HG03558 (cell line): ENCODE measurements at regions not wholly inside any gene's neighbourhood (a gene's known extent, or its start where the extent isn't known, plus 50 kb on each side); places are given as distances from the start of the nearest gene placed in this dataset.

Experiments
- ATAC-seq: cut with Tn5 transposase; IDR thresholded peaks from one replicate; pipeline ENCODE4 v1.9.1; 2021; ENCODE audit warnings: moderate number of reproducible peaks; ENCODE audit not compliant: unreplicated experiment; ENCODE audit errors: extremely low read depth

DNA sequence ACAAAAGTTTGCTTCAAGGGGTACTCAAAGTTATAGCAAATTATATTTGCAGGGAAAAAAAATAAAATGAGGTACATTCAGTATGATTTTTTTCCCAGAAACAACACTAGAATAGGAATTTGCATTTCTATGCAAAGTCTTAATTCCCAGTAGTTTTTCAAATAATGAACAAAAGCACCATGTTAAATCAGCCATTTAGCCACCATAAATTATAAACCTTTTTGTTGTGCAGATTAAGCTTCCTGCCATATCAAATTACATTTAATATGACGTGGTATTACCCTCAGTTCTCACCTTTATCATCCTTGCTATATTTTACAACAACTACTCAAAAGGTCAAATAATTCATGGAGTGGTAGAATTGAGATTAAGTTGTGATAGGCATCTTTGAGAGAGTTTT lies 136.6 kb upstream of the FRY start:
- ATAC-seq, result no peak

DNA sequence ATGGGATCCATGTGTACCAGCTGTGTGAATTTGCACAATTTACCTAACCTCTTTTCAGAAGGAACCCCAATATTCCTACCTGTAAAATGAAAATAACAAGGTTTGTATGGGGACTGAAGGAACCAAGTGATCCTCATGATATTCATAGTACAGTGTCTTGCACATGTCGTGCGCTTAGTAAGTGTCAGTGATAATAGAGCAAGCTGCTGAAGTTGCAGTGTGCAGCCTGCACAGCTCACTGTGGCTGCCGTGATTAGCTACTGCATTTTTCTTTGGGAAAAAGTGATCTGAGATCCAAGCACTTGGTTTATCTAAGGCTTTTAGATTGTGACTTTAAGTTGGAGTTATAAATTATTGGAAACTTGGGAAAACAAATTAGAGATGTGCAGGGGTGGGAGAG lies 135.9 kb upstream of the FRY start:
- ATAC-seq, result no peak

GRCh38 chr13:31896427-31896826 lies 135.1 kb upstream of the FRY start:
- no peak for ATAC-seq

GRCh38 chr13:31898378-31899071 lies 133.0 kb upstream of the FRY start:
- no peak for ATAC-seq

DNA sequence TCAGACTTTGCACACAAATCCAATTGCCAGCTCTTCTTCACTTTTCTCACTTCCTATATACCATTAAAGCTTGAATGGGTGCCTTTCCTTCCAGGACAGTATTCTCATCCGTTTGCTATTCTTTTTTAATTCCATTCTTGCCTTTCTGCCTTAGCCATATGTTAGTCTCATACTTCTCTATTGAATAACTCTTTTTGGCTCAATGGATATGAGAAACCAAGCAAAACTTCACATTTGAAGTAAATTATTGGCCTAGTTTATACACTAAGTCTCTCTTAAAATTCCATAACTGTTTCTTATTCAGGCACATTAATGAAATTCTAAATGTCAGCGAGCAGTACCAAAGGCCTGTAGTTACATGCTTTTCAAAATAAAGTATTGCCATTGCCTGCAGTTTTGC lies 129.6 kb upstream of the FRY start:
- no peak for ATAC-seq

- ATAC-seq, result no peak
These were observed 128.3 kb upstream of the FRY start for GRCh38 chr13:31903111-31903815.

DNA sequence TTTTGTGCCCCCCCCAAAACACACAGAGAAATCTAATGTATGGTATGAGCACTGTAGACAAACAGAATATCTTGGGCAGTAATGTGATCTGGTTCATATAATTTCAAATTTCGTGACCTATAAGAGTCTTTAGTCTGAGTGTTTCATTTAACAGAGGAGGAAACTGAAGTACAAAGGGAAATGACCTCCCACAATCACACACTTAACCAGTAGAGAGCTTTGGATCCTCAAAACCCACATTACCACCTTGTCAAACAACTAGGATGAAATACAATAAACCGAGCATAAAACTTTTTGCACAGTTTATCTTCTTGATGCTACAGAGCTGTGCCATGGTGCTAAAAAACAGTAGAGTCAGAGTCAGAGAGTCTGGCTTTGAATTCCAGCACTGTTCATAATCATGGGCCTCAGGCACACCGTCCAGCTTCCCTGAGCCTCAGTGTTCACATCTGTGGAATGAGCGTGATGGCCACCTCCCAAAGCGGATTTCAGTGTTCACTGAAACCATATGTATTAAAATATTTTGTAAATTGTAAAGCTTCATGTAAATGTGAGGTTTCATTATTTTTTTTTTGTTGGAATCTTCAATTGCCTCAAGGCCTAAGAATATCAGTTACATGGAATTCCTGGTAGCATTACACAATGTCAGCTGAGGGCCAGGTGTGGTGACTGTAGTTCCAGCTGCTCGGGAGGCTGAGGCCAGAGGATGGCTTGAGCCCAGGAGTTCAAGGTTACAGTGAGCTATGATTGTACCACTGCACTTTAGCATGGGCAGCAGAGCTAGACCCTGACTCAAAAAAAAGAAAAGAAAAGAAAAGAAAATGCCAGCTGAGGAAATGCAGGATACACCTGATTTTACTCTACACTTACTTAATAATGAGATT lies 126.4 kb upstream of the FRY start:
- no peak for ATAC-seq

GRCh38 chr13:31905961-31906360 lies 125.6 kb upstream of the FRY start:
- no peak for ATAC-seq

DNA sequence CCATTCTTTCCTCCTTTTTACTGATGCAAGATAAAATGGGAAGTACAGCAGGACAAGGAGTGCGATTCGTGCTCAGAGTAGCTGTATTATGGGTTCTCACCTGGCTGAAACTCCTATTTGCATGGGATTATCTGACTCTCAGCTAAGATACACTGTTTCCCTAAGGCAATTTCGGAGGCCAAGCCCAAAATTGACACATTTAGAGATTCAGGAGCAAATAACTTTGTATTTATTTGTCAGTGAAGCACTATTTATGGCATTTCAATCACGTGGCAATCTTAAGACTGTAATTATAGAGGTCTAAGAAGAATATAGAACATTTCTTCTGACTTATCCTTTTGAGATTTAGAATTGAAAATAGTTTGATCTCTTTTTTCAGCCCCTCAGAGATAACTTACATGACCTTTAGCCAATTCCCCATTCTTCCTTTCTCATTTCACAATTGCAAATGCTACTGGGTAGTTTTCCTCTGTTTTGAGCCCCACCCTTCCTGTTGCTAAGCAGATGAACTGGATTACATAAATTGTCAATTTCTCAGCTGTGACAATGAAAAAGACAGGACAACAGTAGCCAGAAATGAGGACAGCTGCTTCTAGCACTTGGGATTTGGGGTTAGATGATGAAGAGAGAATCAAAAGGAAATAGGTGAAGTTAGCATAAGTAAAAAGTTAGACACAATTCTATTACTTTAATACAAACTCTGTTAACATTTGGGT lies 122.7 kb upstream of the FRY start:
- ATAC-seq, result no peak

- ATAC-seq, result no peak
These were observed 121.6 kb upstream of the FRY start for GRCh38 chr13:31909864-31910551.

DNA sequence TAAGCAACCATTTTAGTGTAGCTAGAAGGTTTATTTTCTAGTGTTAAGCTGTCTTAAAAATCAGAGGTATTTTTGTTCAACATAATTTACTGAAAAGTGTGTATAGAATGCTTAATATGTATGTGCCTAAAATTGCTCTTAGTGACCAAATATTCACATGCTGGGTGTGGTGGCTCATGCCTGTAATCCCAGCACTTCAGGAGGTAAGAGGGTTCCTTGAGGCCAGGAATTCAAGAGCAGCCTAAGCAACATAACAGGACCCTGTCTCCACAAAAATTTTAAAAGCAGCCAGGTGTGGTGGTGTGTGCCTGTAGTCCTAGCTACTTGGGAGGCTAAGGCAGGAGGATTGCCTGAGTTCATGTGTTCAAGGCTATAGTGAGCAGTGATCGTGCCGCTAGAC lies 120.9 kb upstream of the FRY start:
- no peak for ATAC-seq

- ATAC-seq, result no peak
These were observed 118.8 kb upstream of the FRY start for GRCh38 chr13:31912647-31913401.

- ATAC-seq, result no peak
These were observed 118.1 kb upstream of the FRY start for GRCh38 chr13:31913459-31913858.

DNA sequence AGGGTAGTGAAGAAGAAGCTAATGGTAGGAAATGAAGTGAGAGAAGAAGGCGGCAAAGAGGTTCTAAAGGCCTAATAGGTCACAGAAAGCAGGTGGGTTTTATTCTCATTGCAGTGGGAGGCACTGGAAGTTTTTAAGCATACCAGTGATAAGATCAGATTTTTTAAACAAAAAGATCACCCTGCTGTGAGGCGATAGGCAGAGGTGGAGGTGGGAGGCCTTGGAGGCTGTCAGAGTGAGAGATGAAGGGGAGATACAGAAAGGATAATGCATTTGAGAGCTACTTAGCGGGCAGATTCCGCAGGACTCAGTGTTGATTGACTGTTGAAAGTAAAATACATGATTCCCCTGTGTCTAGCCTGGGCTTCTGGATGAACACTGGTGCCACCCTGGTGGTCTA lies 116.7 kb upstream of the FRY start:
- no peak for ATAC-seq

DNA sequence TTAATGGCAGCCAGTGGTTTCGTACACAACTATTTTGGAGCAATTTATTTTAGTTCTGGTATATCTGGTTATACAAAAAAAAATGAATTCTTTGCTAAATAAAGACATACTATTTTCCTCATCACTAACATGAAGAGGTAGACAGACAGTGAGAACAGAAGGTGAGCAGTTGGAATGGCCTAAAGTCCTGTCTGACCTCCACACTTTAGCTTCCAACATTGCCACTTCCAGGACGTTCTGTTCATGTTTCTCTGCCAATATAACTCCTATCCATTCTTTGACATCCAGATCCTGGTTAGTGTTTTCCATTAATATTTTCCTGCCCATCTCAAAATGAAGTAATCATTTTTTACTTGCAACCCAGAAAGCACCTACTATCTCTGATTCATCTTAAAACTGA lies 112.9 kb upstream of the FRY start:
- ATAC-seq, result no peak

- no peak for ATAC-seq
These were observed 112.3 kb upstream of the FRY start for GRCh38 chr13:31919241-31919640.

DNA sequence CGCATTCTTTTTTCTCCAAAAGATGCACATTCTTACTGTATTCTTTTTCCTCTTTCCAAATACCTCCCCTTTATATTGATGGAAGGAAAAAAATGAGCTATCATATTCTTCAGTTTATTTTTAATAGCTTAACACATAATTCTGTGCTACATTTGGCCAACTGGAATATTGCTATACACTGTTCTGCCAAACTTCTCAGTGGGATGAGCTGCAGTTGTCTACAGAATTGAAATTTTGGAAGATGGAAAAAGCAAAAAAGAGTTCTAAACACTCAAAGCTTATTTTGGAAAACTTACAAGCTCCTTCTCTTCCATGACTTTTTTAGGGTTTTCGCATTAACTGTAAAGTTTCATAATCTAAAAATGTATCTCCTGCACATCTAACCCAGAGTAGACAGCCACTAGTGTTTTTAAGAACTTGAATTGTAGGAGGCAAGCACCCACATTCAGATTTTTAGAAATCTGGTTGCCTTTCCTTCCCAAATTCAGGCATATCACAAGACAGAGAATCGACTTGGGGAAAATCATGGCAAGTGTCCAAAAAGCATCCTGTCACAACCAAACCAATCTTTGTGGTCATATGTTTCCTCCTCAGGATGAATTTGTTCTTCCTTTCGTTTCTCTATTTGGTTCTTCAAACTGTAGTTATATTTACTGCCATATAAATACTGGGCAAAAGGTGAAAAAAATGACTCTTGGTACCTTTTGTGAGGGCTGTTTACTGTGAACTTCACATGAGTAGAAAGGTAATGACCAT lies 111.4 kb upstream of the FRY start:
- ATAC-seq, result no peak

- ATAC-seq, result no peak
These were observed 110.9 kb upstream of the FRY start for GRCh38 chr13:31920727-31921100.

- no peak for ATAC-seq
These were observed 108.8 kb upstream of the FRY start for GRCh38 chr13:31922724-31923123.
